G401.6 (cell line): ENCODE measurements at regions not wholly inside any gene's neighbourhood (a gene's known extent, or its start where the extent isn't known, plus 50 kb on each side); places are given as distances from the start of the nearest gene placed in this dataset.

Experiments used
- FAIRE-seq: peaks from 2 replicates; lab custom pipeline; 2012; peaks lifted over from hg19 to GRCh38; lab: Jason Lieb, UNC

DNA sequence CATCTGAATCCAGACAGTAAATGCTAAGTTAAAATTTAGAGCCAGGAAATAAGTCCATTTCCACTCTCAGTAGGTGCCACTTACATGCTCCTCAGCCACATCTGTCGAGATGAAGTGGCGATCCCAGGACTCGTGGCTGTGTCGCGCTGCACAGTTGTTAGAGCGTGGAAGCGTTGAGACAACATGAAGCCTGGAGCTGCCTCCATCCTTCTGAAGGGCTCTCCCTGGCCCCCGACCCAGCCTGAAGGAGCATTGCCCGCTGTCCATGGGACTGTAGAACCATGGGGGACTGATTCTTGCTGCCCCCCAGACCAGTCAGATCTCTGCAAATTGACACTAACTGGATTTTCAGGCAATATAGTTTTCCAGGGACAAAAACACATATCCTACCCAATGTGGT is 58.9 kb downstream of the IRX1 start:
- no peak for FAIRE-seq

DNA sequence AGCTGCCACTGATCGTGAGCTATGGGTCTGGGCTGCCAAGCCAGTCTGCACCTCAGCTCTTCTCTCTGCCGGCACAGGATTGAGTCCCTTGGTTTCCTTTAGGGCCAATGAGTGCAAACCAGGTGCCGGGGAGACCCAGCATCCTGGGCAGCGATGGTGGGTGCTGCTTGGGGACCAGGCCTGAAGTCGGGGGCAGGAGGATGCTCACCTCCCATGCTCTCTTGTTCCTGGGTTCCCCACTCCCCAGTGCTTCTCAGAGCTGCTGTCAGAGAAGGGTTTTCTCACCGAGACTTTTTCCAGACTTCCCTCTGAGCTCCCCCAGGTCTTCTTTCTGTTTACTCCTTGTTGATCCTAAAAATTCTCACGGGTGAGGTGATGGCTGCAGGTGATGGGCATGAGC is 61.2 kb downstream of the IRX1 start:
- FAIRE-seq = no peak

- FAIRE-seq = no peak
Measured at GRCh38 chr5:3657364-3658022, 61.9 kb downstream of the IRX1 start.

GRCh38 chr5:3658929-3659328 is 63.3 kb downstream of the IRX1 start:
- FAIRE-seq = no peak

- FAIRE-seq = no peak
Measured at GRCh38 chr5:3659907-3660306, 64.3 kb downstream of the IRX1 start.

GRCh38 chr5:3660630-3661029 is 65.0 kb downstream of the IRX1 start:
- FAIRE-seq = no peak

DNA sequence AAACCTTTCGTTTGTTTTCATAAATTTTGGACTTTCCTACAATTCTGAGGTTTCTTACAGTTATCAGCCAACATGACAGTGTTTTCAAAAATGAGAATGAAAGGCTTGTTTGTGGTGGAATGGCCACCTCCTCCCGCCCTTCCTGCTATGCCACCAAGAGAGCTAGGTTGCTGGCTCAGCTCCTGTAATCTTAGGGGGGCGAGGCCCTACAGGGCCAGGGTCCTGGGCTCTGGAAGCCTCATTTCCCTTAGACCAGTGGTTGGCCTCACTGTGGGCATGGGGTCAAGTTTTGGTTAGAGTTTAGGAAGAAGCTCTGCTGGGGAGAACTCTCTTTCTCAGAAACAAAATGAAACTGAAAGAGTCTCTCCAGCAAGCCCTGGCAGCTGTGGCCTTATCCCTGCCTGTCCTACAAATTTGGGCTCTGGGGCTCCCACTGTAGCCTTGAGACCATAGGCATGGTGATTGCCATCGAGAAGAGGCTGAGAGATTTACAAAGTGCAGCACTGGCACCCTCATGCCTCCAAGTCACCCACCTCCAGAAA is 66.2 kb downstream of the IRX1 start:
- no peak for FAIRE-seq

GRCh38 chr5:3662344-3662743 is 66.7 kb downstream of the IRX1 start:
- no peak for FAIRE-seq

- FAIRE-seq = no peak
Measured at GRCh38 chr5:3671337-3671736, 75.7 kb downstream of the IRX1 start.

DNA sequence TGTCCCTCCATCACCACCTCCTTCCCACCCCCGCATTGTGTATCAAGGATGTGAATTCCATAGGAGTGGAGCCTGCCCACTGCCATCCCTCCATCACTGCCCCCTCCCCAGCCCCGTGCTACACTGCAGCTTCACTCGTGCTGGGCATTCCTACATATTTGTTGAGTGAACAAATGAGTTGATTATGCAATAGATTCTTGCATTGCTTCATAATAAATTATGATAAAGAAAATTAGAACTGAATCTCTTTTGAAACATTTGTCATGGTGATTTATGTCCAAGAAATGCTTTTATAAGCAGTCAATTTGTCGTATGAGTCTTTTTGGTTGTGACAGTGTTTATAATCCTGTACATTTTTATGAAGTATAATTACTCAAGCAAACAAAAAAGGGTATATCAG is 83.2 kb downstream of the IRX1 start:
- FAIRE-seq = no peak

- no peak for FAIRE-seq
Measured at GRCh38 chr5:3680821-3681220, 85.2 kb downstream of the IRX1 start.

DNA sequence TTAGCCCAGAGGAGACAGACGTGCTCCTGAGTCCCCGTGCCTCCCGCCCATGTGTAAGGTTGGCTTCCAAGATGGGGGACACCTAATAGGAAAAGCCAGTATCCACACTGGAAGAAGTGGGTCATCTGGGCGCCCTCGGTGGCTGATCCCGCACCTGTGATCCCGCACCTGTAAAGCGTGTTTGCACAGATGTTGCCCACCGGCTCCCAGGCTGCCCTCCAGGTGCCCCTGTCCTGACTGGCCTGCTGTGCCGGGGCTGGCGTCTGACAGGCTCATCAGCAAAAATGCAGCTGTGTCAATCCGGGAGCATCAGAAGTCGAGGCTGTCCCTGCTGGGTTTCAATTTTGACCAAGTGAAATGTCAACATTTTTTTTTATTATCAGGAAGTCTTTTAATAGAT is 88.5 kb downstream of the IRX1 start:
- FAIRE-seq = no peak

DNA sequence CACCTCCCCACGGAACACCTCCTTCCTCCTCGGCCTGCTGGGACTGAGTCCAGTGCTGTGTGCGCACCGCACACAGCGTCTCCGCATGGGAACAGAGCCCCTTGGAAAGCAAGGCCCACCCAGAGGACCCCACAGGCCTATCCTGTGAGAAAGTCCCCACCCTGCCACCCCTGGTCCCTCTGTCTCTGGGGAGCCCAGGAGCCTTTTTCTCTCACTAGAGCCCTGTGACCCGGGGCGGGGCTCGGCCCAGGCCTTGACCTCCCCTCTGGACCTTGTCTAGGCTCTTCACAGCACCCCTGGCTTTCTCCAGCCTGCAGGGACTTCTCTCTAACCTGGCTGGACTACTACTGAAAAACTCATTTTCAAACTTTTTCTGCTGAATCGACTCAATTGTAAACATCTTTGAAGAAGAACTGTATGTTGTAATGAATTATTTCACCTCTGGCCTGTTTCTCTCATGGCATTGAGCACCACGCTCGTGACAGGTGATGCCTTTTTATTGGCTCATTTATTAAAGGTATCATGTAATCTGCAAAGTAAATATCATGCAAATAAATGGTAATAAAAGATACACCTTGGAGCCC is 89.2 kb downstream of the IRX1 start:
- FAIRE-seq = no peak

DNA sequence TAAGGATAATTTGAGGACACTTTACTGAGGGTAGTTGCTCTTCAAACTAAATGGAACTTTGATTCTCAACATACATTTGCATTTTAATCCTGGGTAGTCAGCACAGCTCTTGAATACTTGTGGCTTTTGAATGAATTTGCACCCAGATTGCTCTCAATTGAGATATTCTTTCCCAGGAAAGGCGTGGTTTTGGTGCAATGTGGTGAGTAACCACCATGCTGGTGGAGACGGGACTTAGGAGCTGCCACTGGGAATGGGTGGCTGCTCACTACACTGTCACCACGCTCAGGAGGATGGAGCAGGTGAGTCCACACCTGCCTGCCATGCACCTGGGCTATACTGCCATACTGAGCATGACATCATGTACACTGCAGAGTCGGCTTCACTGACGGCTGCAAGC is 99.2 kb downstream of the IRX1 start:
- FAIRE-seq = no peak

DNA sequence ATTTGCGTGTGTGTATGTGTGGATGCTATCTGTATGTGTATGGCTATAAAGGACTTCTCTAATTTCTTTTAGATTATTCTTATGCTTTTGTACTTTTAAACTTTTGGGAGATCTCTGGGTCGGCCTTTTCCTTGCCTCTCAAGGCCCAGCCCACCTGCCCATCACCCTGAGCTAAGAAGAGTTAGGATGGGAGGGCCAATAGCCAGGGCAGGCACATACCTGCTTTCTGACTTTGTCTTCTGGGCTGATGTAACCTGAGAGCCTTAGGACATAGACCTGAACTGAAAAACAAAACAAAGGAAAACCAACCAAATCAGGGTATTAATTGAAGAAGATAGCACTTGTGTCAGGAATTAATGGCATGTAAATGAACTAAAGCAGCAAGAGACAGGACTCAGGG is 100.2 kb downstream of the IRX1 start:
- FAIRE-seq = no peak

- FAIRE-seq = no peak
Measured at GRCh38 chr5:3698412-3698811, 102.8 kb downstream of the IRX1 start.

GRCh38 chr5:3701694-3702093 is 106.1 kb downstream of the IRX1 start:
- FAIRE-seq = no peak

- no peak for FAIRE-seq
Measured at GRCh38 chr5:3704661-3705060, 109.0 kb downstream of the IRX1 start.

DNA sequence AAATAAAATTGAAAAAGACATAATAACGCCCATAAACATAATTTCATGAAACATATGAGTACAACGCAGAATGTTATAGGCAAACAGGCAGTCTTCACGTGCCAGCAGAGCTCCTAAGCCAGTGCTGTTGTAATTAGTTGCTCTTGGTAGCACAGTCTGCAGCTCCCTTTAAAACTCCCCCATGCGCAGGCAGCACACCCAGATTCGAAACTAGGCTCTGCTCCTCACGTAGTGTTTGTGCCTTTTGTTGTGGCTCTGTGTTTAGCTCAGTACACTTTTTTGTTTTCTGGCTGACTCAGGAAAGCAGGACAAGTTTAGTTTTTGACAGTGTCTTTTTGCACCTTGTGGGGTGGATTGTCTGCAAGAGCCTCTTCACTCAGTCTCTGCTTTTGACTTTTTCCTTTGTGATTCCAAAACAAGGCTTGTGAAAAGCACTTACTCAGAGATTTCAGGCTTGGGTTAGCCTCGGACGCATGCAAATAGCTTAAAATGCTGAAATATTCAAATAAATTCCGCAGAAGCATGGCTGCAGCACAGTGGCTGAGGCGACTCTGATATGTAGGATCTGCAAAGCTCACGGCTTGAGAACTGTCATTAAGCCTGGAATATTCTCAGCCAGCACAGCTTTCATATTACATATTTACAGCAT is 113.6 kb downstream of the IRX1 start:
- no peak for FAIRE-seq

DNA sequence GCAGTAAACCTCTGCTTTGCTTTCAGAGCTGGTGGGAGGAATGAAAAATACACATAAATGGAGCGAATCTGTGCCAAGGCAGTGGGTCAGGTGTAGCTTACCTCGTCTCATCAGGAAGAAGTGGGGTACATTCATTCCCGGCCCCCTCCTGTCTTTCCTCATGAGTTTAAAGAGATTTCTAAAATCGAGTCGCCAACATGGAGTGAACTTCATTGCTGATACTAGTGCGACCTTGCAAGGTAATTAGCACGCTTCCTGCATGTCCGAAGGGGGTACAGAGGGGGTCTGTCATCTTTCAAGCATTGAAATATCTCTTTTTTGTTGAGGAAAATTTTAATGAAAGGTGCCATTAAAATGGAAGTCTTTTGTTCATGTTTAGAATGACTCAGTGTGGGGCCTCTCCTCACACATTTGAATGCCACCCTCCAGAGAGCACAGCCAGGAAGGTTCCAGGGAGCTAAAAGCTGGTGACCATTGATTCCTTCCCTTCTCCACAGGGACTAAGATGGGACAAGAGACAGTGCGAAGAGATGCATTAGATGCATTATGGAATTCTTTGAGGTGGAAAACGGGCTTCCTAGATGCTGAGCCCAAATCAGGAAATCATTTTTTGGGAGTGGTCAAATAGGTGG is 114.2 kb downstream of the IRX1 start:
- no peak for FAIRE-seq

GRCh38 chr5:3715062-3715461 is 119.4 kb downstream of the IRX1 start:
- no peak for FAIRE-seq

DNA sequence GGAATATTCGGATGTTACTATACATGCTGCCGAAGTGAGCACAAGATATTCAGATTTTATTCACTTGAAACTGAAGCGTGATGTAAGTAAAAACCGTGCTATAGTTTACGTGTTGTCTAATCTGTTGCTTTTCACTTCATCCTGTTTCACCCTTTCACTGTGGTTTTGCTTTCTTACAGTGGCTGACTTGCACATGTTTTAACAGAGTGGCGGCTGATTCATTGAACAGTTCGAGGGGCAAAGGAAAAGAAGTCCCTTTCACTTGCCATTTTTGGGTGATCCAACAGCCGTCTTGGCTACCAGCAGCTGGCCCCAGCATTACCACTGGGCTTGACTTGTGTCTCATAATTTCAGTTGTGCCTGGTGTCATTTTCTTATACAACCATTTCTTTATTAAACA is 134.0 kb downstream of the IRX1 start:
- no peak for FAIRE-seq

- FAIRE-seq = no peak
Measured at GRCh38 chr5:3734632-3735031, 139.0 kb downstream of the IRX1 start.
